ENCODE measurements at regions not wholly inside any gene's neighbourhood (a gene's known extent, or its start where the extent isn't known, plus 50 kb on each side); places are given as distances from the start of the nearest gene placed in this dataset.

DNA sequence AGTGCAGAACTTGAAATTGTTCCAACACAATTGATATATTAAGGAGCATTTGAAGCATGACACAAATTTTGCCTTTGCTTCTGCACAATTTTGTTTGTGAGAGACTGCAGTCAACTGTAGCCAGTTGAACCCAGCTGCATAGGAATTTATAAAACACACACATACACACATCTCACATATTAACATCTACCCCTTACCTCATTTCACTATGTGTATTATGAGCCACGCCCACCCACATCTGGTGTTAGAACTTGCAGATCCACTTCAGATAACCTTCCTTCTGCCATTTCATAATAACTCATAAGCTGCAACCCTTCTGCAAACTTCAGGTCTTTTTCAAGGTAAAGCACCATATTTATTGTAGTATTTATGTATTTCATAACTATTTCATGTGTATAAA, 188.1 kb upstream of the WDFY3 start:
- no peaks in the 10 kb centered on the region for H3K4me1 ChIP-seq (ENCODE audit: insufficient read depth, low read length)
- no peaks in the 10 kb centered on the region for H3K27me3 ChIP-seq (ENCODE audit: insufficient read depth, low read length)
- no peak overlapping the region for H3K4me3 ChIP-seq (ENCODE audit: low read length in 2 of 2)
- ChIA-PET POLR2A (ENCODE audit: partially characterized antibody) (no interaction called here), CTCF (ENCODE audit: partially characterized antibody) (no interaction called here)
- H3K36me3 ChIP-seq (ENCODE audit: insufficient read depth, low read length) = no peaks in the 10 kb centered on the region
- Mint-ChIP-seq H3K27me3 (no peaks in the 10 kb centered on the region), H3K4me1 (no peaks in the 10 kb centered on the region), H3K27ac (no peak overlapping the region), H3K36me3 (no peaks in the 10 kb centered on the region), H3K4me3 (no peak overlapping the region), H3K9me3 (peaks cover 0 to 6% (median 0%) of the 10 kb centered on the region in 8 donors)
- no peaks in the 10 kb centered on the region for H3K9me3 ChIP-seq (ENCODE audit: control insufficient read depth in 1 of 2, low read length in 2 of 2)
- DNase-seq = no peak
- intact Hi-C loops (cut with micrococcal nuclease) = no loop called here
- no peak overlapping the region for H3K27ac ChIP-seq (ENCODE audit: low read depth, low read length)

DNA sequence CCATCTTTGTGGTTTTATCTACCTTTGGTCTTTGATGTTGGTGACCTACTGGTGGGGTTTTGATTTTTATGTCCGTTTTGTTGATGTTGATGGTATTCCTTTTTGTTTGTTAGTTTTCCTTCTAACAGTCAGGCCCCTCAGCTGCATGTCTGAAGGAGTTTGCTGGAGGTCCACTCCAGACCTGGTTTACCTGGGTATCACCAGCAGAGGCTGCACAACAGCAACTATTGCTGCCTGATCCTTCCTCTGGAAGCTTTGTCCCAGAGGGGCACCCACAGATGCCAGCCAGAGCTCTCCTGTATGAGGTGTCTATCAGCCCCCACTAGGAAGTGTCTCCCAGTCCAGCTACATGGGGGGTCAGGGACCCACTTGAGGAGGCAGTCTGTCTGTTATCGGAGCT, 199.3 kb upstream of the WDFY3 start:
- H3K27ac Mint-ChIP-seq = no peak overlapping the region
- no peak overlapping the region for H3K4me3 ChIP-seq (ENCODE audit: low read length in 2 of 2)
- H3K27ac ChIP-seq (ENCODE audit: low read depth, low read length) = no peak overlapping the region
- H3K36me3 Mint-ChIP-seq = no peaks in the 10 kb centered on the region
- DNase-seq = no peak
- H3K9me3 ChIP-seq (ENCODE audit: control insufficient read depth in 1 of 2, low read length in 2 of 2) = no peaks in the 10 kb centered on the region
- H3K4me1 Mint-ChIP-seq = no peaks in the 10 kb centered on the region
- no peaks in the 10 kb centered on the region for H3K36me3 ChIP-seq (ENCODE audit: insufficient read depth, low read length)
- peaks cover 0 to 6% (median 4%) of the 10 kb centered on the region in 8 donors for H3K9me3 Mint-ChIP-seq
- H3K4me1 ChIP-seq (ENCODE audit: insufficient read depth, low read length) = no peaks in the 10 kb centered on the region
- no peaks in the 10 kb centered on the region for H3K27me3 ChIP-seq (ENCODE audit: insufficient read depth, low read length)
- ChIA-PET POLR2A (ENCODE audit: partially characterized antibody) (no interaction called here), CTCF (ENCODE audit: partially characterized antibody) (no interaction called here)
- no peak overlapping the region for H3K4me3 Mint-ChIP-seq
- intact Hi-C loops (cut with micrococcal nuclease) = no loop called here
- H3K27me3 Mint-ChIP-seq = no peaks in the 10 kb centered on the region

DNA sequence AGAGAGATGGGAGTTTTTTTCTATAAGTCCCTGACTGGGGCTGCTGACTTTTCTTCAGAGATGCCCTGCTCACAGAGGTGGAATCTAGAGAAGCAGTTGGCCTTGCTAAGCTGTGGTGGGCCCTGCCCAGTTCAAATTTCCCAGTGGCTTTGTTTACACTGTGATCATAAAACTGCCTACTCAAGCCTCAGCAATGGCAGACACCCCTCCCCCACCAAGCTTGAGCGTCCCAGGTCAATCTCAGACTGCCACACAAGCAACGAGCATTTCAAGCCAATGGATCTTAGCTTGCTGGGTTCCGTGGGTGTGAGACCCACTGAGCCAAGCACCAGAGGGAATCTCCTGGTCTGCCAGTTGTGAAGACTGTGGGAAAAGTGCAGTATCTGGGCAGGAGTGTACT, 199.8 kb upstream of the WDFY3 start:
- no peak for DNase-seq
- no peaks in the 10 kb centered on the region for H3K27me3 ChIP-seq (ENCODE audit: insufficient read depth, low read length)
- CTCF ChIA-PET (ENCODE audit: partially characterized antibody) = no interaction called here
- H3K27ac Mint-ChIP-seq = no peak overlapping the region
- no peaks in the 10 kb centered on the region for H3K4me1 Mint-ChIP-seq
- H3K4me3 Mint-ChIP-seq = no peak overlapping the region
- H3K27me3 Mint-ChIP-seq = no peaks in the 10 kb centered on the region
- POLR2A ChIA-PET (ENCODE audit: partially characterized antibody) = no interaction called here
- intact Hi-C loops (cut with micrococcal nuclease) = no loop called here
- H3K9me3 Mint-ChIP-seq = peaks cover 0 to 6% (median 4%) of the 10 kb centered on the region in 8 donors
- no peak overlapping the region for H3K4me3 ChIP-seq (ENCODE audit: low read length in 2 of 2)
- no peaks in the 10 kb centered on the region for H3K9me3 ChIP-seq (ENCODE audit: control insufficient read depth in 1 of 2, low read length in 2 of 2)
- no peaks in the 10 kb centered on the region for H3K4me1 ChIP-seq (ENCODE audit: insufficient read depth, low read length)
- H3K36me3 Mint-ChIP-seq = no peaks in the 10 kb centered on the region
- H3K36me3 ChIP-seq (ENCODE audit: insufficient read depth, low read length) = no peaks in the 10 kb centered on the region
- no peak overlapping the region for H3K27ac ChIP-seq (ENCODE audit: low read depth, low read length)

DNA sequence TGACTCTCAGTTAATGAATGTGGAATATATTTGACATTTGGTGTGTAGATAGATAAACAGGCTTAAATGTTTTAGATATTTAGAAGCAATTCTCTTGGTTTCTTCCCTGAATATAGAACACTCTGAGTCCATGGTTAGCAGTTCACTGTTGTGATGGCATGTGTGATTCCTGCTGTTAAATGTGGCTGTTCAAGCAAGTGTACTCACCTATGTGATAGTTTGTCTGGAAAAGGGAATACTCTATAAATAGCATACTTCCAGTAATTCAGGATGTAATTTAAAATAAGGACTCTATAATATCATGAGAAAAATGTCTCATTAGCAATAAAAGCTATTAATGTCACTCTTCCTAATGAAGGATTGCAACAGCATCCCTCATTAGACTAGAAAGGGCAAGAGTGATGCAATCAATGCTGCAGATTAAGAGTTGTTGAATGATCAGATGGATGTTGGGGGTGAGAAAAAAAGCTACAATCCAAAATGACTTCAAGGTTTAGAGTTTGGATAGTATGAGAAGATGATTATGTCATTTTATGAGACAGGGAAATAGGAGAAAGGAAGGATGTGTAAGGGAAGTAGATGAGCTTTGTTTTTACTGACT, 201.8 kb upstream of the WDFY3 start:
- H3K9me3 Mint-ChIP-seq = peaks cover 0 to 6% (median 2%) of the 10 kb centered on the region in 8 donors
- no peak overlapping the region for H3K27ac ChIP-seq (ENCODE audit: low read depth, low read length)
- H3K4me1 ChIP-seq (ENCODE audit: insufficient read depth, low read length) = no peaks in the 10 kb centered on the region
- no peaks in the 10 kb centered on the region for H3K27me3 ChIP-seq (ENCODE audit: insufficient read depth, low read length)
- ChIA-PET POLR2A (ENCODE audit: partially characterized antibody) (no interaction called here), CTCF (ENCODE audit: partially characterized antibody) (no interaction called here)
- H3K36me3 ChIP-seq (ENCODE audit: insufficient read depth, low read length) = no peaks in the 10 kb centered on the region
- no peaks in the 10 kb centered on the region for H3K4me1 Mint-ChIP-seq
- H3K27ac Mint-ChIP-seq = no peak overlapping the region
- H3K9me3 ChIP-seq (ENCODE audit: control insufficient read depth in 1 of 2, low read length in 2 of 2) = no peaks in the 10 kb centered on the region
- DNase-seq = no peak
- no peak overlapping the region for H3K4me3 Mint-ChIP-seq
- H3K27me3 Mint-ChIP-seq = no peaks in the 10 kb centered on the region
- intact Hi-C loops (cut with micrococcal nuclease) = no loop called here
- no peak overlapping the region for H3K4me3 ChIP-seq (ENCODE audit: low read length in 2 of 2)
- no peaks in the 10 kb centered on the region for H3K36me3 Mint-ChIP-seq

DNA sequence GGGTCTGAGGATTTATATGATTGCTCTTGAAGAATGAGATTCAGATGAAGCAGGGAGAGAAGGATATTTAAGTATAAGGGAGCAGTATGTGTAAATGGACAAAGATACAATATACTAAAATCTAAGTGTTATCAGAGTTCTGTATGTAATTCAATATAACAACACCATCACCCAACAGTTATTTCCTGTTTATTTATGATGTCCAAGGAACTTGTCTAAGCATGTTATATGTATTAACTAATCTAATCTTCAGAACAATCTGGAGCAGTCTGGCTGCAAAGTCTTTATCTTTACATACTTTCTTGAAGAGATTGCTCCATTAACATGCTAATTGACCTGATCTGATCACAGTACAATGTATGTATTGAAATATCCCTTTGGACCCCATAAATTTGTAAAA, 203.8 kb upstream of the WDFY3 start:
- ChIA-PET POLR2A (ENCODE audit: partially characterized antibody) (no interaction called here), CTCF (ENCODE audit: partially characterized antibody) (no interaction called here)
- no peak overlapping the region for H3K27ac Mint-ChIP-seq
- no peaks in the 10 kb centered on the region for H3K27me3 Mint-ChIP-seq
- H3K4me1 Mint-ChIP-seq = no peaks in the 10 kb centered on the region
- DNase-seq = no peak
- H3K36me3 ChIP-seq (ENCODE audit: insufficient read depth, low read length) = no peaks in the 10 kb centered on the region
- no peaks in the 10 kb centered on the region for H3K9me3 ChIP-seq (ENCODE audit: control insufficient read depth in 1 of 2, low read length in 2 of 2)
- H3K4me3 Mint-ChIP-seq = no peak overlapping the region
- H3K36me3 Mint-ChIP-seq = no peaks in the 10 kb centered on the region
- no peaks in the 10 kb centered on the region for H3K27me3 ChIP-seq (ENCODE audit: insufficient read depth, low read length)
- H3K4me1 ChIP-seq (ENCODE audit: insufficient read depth, low read length) = no peaks in the 10 kb centered on the region
- intact Hi-C loops (cut with micrococcal nuclease) = no loop called here
- peaks cover 0 to 6% (median 2%) of the 10 kb centered on the region in 8 donors for H3K9me3 Mint-ChIP-seq
- H3K4me3 ChIP-seq (ENCODE audit: low read length in 2 of 2) = no peak overlapping the region
- H3K27ac ChIP-seq (ENCODE audit: low read depth, low read length) = no peak overlapping the region

DNA sequence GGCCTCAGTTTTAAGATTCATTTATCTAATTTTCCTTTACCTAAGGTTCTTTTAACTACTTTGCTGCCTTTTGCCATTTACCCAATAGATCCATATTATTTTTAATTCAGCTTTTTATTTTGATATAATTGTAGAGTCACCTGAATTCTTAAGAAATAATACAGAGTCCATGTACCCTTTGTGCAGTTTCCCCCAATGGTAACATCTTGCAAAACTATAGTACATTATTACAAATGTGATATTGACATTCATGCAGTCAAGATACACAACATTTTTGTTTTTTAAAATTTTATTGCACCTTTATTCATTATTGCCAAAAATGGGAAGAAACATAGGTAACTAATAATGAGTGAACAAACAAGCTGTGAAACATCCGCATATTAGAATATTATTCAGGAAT, 208.7 kb upstream of the WDFY3 start:
- Mint-ChIP-seq H3K36me3 (no peaks in the 10 kb centered on the region), H3K4me3 (no peak overlapping the region), H3K27me3 (no peaks in the 10 kb centered on the region), H3K27ac (no peak overlapping the region), H3K4me1 (no peaks in the 10 kb centered on the region), H3K9me3 (peaks cover 0 to 2% (median 0%) of the 10 kb centered on the region in 8 donors)
- CTCF ChIA-PET (ENCODE audit: partially characterized antibody) = no interaction called here
- no peak for DNase-seq
- Histone ChIP-seq H3K9me3 (ENCODE audit: control insufficient read depth in 1 of 2, low read length in 2 of 2) (no peaks in the 10 kb centered on the region), H3K27ac (ENCODE audit: low read depth, low read length) (no peak overlapping the region), H3K4me1 (ENCODE audit: insufficient read depth, low read length) (no peaks in the 10 kb centered on the region), H3K27me3 (ENCODE audit: insufficient read depth, low read length) (no peaks in the 10 kb centered on the region), H3K36me3 (ENCODE audit: insufficient read depth, low read length) (no peaks in the 10 kb centered on the region), H3K4me3 (ENCODE audit: low read length in 2 of 2) (no peak overlapping the region)
- POLR2A ChIA-PET (ENCODE audit: partially characterized antibody) = no interaction called here
- intact Hi-C loops (cut with micrococcal nuclease) = no loop called here

DNA sequence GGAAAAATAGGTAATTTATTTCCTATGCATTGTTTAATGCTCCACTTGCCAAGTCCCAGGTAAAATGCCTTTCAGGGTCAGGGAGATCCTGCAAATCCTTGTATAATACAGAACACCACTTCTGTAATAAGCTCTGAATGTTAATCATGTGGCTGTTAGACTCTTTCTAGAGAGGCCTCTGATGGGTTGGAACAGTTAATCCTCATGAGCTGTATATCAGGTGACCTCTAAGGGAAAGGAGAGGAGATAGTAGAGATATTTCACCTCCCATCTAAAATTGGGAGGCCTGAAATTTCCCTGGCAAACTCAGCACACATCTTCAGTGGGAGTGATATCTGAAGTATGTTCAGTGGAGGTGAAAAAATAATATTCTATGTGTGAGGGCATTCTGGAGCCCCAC, 210.6 kb upstream of the WDFY3 start:
- intact Hi-C loops (cut with micrococcal nuclease) = no loop called here
- no peak overlapping the region for H3K27ac Mint-ChIP-seq
- POLR2A ChIA-PET (ENCODE audit: partially characterized antibody) = no interaction called here

DNA sequence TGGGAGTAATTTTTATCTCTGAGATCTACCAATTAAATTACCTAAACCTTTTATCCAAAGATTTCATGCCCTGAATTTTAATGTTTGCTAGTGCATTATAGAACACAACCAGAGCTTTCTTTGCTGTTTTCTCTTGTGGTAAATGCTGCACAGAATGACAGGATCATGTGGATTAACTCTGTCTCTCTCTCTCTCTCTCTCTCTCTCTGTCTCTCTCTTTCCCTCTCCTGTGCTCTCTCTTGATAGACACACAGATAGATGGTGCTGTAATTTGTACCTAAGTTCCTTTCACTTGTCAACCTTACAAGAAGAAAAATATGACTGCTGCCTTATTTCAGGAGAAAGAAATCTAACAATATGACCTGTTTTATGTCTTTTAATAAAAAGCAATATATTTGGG, 211.2 kb upstream of the WDFY3 start:
- H3K4me1 ChIP-seq (ENCODE audit: insufficient read depth, low read length) = no peaks in the 10 kb centered on the region
- no peak overlapping the region for H3K27ac ChIP-seq (ENCODE audit: low read depth, low read length)
- Mint-ChIP-seq H3K27me3 (no peaks in the 10 kb centered on the region), H3K4me1 (no peaks in the 10 kb centered on the region), H3K27ac (no peak overlapping the region), H3K4me3 (no peak overlapping the region), H3K9me3 (peaks cover 0 to 2% (median 0%) of the 10 kb centered on the region in 8 donors), H3K36me3 (no peaks in the 10 kb centered on the region)
- CTCF ChIA-PET (ENCODE audit: partially characterized antibody) = no interaction called here
- POLR2A ChIA-PET (ENCODE audit: partially characterized antibody) = no interaction called here
- no peak overlapping the region for H3K4me3 ChIP-seq (ENCODE audit: low read length in 2 of 2)
- H3K36me3 ChIP-seq (ENCODE audit: insufficient read depth, low read length) = no peaks in the 10 kb centered on the region
- intact Hi-C loops (cut with micrococcal nuclease) = no loop called here
- DNase-seq = no peak
- H3K9me3 ChIP-seq (ENCODE audit: control insufficient read depth in 1 of 2, low read length in 2 of 2) = no peaks in the 10 kb centered on the region
- no peaks in the 10 kb centered on the region for H3K27me3 ChIP-seq (ENCODE audit: insufficient read depth, low read length)

More for the DNA sequence above, 210.6 kb upstream of the WDFY3 start:
- no peak overlapping the region for H3K4me3 Mint-ChIP-seq
- DNase-seq = no peak
- H3K27me3 ChIP-seq (ENCODE audit: insufficient read depth, low read length) = no peaks in the 10 kb centered on the region
- peaks cover 0 to 2% (median 0%) of the 10 kb centered on the region in 8 donors for H3K9me3 Mint-ChIP-seq
- CTCF ChIA-PET (ENCODE audit: partially characterized antibody) = no interaction called here
- H3K4me3 ChIP-seq (ENCODE audit: low read length in 2 of 2) = no peak overlapping the region
- no peaks in the 10 kb centered on the region for H3K36me3 ChIP-seq (ENCODE audit: insufficient read depth, low read length)
- H3K27me3 Mint-ChIP-seq = no peaks in the 10 kb centered on the region
- H3K4me1 Mint-ChIP-seq = no peaks in the 10 kb centered on the region
- no peaks in the 10 kb centered on the region for H3K9me3 ChIP-seq (ENCODE audit: control insufficient read depth in 1 of 2, low read length in 2 of 2)
- H3K4me1 ChIP-seq (ENCODE audit: insufficient read depth, low read length) = no peaks in the 10 kb centered on the region
- H3K36me3 Mint-ChIP-seq = no peaks in the 10 kb centered on the region
- no peak overlapping the region for H3K27ac ChIP-seq (ENCODE audit: low read depth, low read length)
